Neural progenitor cell (in vitro differentiated cells): ENCODE measurements at regions not wholly inside any gene's neighbourhood (a gene's known extent, or its start where the extent isn't known, plus 50 kb on each side); places are given as distances from the start of the nearest gene placed in this dataset.

Experiments used
- EZH2 ChIP-seq: fragments of 200-600 bp; sonication (generic); IDR thresholded peaks from 2 replicates; pipeline ENCODE4 v1.6.1; 2017; ENCODE audit warnings: antibody characterized with exemption, mild to moderate bottlenecking, moderate library complexity
- EZH2phosphoT487 ChIP-seq: fragments of 200-600 bp; sonication (generic); IDR thresholded peaks from 2 replicates; pipeline ENCODE4 v1.6.1; 2017; ENCODE audit warnings: antibody characterized with exemption
- TF ChIP-seq, protein P1 (sequence below): fragments of 200-600 bp; sonication (generic); IDR thresholded peaks from 2 replicates; pipeline ENCODE4 v1.5.1; 2017; ENCODE audit warnings: antibody characterized with exemption, mild to moderate bottlenecking

- TF ChIP-seq, protein P1, sequence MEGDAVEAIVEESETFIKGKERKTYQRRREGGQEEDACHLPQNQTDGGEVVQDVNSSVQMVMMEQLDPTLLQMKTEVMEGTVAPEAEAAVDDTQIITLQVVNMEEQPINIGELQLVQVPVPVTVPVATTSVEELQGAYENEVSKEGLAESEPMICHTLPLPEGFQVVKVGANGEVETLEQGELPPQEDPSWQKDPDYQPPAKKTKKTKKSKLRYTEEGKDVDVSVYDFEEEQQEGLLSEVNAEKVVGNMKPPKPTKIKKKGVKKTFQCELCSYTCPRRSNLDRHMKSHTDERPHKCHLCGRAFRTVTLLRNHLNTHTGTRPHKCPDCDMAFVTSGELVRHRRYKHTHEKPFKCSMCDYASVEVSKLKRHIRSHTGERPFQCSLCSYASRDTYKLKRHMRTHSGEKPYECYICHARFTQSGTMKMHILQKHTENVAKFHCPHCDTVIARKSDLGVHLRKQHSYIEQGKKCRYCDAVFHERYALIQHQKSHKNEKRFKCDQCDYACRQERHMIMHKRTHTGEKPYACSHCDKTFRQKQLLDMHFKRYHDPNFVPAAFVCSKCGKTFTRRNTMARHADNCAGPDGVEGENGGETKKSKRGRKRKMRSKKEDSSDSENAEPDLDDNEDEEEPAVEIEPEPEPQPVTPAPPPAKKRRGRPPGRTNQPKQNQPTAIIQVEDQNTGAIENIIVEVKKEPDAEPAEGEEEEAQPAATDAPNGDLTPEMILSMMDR, result no peak
- TF ChIP-seq EZH2phosphoT487 (no peak), EZH2 (no peak)
Measured at GRCh38 chr19:28244966-28245365, 968.0 kb downstream of the UQCRFS1 start.
